Calu3 (cell line): ENCODE measurements at regions not wholly inside any gene's neighbourhood (a gene's known extent, or its start where the extent isn't known, plus 50 kb on each side); places are given as distances from the start of the nearest gene placed in this dataset.

ENCODE experiments used
- BruUV-seq: library from RNA; stranded (reverse); fragments of 400-500 nt; replicated peaks from 2 replicates; lab custom pipeline; 2021; lab: Mats Ljungman, UMichigan
- CTCF ChIA-PET: fragments of 300-600 bp; sonication (Branson Sonifier 250); formaldehyde crosslinking; loops from one replicate; lab custom pipeline; 2022; ENCODE audit warnings: antibody characterized with exemption; lab: Charles Lee
- DNase-seq: peaks from one replicate; pipeline ENCODE4 v3.0.0; 2022
- H3K27ac Mint-ChIP-seq: one replicate; pipeline ENCODE4 v1.8.0; 2022; ENCODE audit warnings: mixed read lengths; ENCODE audit not compliant: unreplicated experiment
- H3K27me3 Mint-ChIP-seq: one replicate; pipeline ENCODE4 v1.8.0; 2022; ENCODE audit warnings: mixed read lengths; ENCODE audit not compliant: unreplicated experiment
- H3K36me3 Mint-ChIP-seq: one replicate; pipeline ENCODE4 v1.8.0; 2022; ENCODE audit warnings: mild to moderate bottlenecking, moderate library complexity, mixed read lengths; ENCODE audit not compliant: insufficient read depth, unreplicated experiment
- H3K4me1 Mint-ChIP-seq: one replicate; pipeline ENCODE4 v1.8.0; 2022; ENCODE audit warnings: mild to moderate bottlenecking, low read depth, mixed read lengths; ENCODE audit not compliant: unreplicated experiment
- H3K4me3 Mint-ChIP-seq: one replicate; pipeline ENCODE4 v1.8.0; 2022; ENCODE audit warnings: mild to moderate bottlenecking, low read depth, moderate library complexity, mixed read lengths; ENCODE audit not compliant: unreplicated experiment
- H3K9me3 Mint-ChIP-seq: one replicate; pipeline ENCODE4 v1.8.0; 2022; ENCODE audit warnings: low read depth, mixed read lengths; ENCODE audit not compliant: unreplicated experiment
- intact Hi-C: fragments of 100-400 bp; cut with micrococcal nuclease; formaldehyde crosslinking; loops from one replicate; pipeline ENCODE4 v1.10.0; 2022; ENCODE audit not compliant: unreplicated experiment
- TF ChIP-seq, protein P1 (sequence below): fragments of 200-600 bp; IDR thresholded peaks from one replicate; pipeline ENCODE4 v1.8.0; 2022; ENCODE audit warnings: antibody characterized with exemption; ENCODE audit not compliant: unreplicated experiment

DNA sequence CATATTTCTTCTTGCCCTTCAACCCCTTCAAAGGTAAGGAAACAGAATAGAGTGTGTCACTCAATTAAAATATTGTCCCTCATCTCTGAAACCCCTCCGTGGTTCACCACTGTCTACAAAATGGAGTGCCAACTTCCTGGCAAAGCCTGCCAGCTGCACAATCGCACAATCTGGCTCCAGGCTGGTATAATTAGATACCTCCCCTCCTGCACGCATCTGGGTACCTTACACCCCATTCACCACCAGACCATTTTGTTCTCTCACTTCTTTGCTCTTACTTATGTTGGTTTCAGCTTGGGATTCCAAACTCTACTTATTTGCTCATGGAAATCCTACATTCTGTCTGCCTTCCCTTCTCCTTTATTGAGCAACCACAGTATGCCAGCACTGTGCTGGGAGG, 314.9 kb downstream of the NUAK1 start:
- Mint-ChIP-seq H3K4me1 (no peaks in the 10 kb centered on the region), H3K36me3 (no peaks in the 10 kb centered on the region), H3K9me3 (no peaks in the 10 kb centered on the region), H3K27ac (no peak overlapping the region), H3K4me3 (no peak overlapping the region), H3K27me3 (peaks cover 28% of the 10 kb centered on the region)
- CTCF ChIA-PET: no interaction called here
- TF ChIP-seq, protein P1, sequence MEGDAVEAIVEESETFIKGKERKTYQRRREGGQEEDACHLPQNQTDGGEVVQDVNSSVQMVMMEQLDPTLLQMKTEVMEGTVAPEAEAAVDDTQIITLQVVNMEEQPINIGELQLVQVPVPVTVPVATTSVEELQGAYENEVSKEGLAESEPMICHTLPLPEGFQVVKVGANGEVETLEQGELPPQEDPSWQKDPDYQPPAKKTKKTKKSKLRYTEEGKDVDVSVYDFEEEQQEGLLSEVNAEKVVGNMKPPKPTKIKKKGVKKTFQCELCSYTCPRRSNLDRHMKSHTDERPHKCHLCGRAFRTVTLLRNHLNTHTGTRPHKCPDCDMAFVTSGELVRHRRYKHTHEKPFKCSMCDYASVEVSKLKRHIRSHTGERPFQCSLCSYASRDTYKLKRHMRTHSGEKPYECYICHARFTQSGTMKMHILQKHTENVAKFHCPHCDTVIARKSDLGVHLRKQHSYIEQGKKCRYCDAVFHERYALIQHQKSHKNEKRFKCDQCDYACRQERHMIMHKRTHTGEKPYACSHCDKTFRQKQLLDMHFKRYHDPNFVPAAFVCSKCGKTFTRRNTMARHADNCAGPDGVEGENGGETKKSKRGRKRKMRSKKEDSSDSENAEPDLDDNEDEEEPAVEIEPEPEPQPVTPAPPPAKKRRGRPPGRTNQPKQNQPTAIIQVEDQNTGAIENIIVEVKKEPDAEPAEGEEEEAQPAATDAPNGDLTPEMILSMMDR: no peak
- DNase-seq: no peak
- intact Hi-C loops: no loop called here
- BruUV-seq: no TSS peak

DNA sequence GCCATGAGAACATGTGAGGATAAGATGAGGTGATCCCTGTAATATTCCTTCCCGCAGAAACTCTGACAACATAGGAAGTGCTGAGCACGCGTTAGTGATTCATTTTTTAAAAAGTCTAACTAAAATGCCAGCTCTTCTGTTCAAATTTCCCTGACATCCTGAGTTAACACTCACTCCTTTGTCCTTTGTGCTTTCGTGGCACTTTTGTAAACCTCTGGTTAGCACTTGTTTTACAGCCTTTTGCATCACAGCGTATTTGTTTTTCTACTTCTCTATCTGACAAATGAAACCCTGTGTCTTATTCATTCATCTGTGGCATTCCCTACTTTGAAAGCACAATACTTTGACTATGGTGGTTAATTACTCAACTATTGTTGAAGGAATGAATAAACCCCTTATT, 313.6 kb downstream of the NUAK1 start:
- TF ChIP-seq, protein P1: no peak
- Mint-ChIP-seq H3K4me3 (no peak overlapping the region), H3K27ac (no peak overlapping the region), H3K27me3 (peaks cover 28% of the 10 kb centered on the region), H3K4me1 (no peaks in the 10 kb centered on the region), H3K9me3 (no peaks in the 10 kb centered on the region), H3K36me3 (no peaks in the 10 kb centered on the region)
- BruUV-seq: no TSS peak
- CTCF ChIA-PET: interaction anchor here (1.2 kb wide), 1 partner anchor 25 kb away, joined by 3 read pairs; no protein-coding TSS in a partner anchor
- intact Hi-C loops: no loop called here
- no peak for DNase-seq

DNA sequence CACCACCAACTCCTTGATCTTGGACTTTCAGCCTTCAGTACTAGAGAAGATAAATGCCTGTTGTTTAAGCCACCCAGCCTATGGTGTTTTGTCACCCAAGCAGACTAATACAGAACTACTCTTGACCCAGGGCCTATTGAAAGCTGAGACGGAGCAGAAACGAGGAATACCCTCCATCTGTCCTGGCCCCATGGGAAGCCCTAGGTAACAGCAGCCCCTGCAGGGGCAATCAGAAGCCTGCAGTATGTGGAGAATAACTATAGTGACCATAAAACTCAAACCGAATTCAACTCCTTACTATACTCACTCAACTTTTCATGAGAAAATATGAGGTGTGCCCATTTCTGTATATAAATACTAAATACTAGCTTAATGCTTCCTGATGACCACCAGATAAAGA, 307.4 kb downstream of the NUAK1 start:
- no TSS peak for BruUV-seq
- Mint-ChIP-seq H3K27ac (no peak overlapping the region), H3K27me3 (peaks cover 23% of the 10 kb centered on the region), H3K36me3 (no peaks in the 10 kb centered on the region), H3K4me3 (no peak overlapping the region), H3K4me1 (no peaks in the 10 kb centered on the region), H3K9me3 (no peaks in the 10 kb centered on the region)
- DNase-seq: no peak
- intact Hi-C loops: no loop called here
- CTCF ChIA-PET: no interaction called here
- TF ChIP-seq, protein P1: no peak

DNA sequence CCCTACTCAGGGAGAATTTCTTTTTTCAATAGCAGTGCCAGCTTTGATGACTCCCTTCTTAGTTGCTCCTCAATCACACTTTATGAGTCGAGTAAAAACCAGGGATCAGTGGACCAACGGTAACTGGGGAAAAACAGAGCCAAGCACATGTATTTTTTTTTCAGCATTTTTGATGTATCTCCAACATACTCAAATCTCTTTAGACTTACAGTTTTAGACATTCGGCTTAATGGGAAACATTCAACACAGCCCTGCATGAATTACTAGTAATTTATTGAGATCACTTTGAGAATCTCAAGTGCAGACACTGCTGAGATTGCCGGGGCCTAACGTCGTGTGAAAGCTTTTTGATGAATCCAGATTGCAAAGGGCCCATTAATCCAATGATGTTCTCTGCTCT, 306.7 kb downstream of the NUAK1 start:
- no peak overlapping the region for H3K4me3 Mint-ChIP-seq
- TF ChIP-seq, protein P1: no peak
- H3K9me3 Mint-ChIP-seq: no peaks in the 10 kb centered on the region
- DNase-seq: no peak
- peaks cover 23% of the 10 kb centered on the region for H3K27me3 Mint-ChIP-seq
- no TSS peak for BruUV-seq
- no peak overlapping the region for H3K27ac Mint-ChIP-seq
- intact Hi-C loops: no loop called here
- CTCF ChIA-PET: no interaction called here
- H3K36me3 Mint-ChIP-seq: no peaks in the 10 kb centered on the region
- H3K4me1 Mint-ChIP-seq: no peaks in the 10 kb centered on the region

DNA sequence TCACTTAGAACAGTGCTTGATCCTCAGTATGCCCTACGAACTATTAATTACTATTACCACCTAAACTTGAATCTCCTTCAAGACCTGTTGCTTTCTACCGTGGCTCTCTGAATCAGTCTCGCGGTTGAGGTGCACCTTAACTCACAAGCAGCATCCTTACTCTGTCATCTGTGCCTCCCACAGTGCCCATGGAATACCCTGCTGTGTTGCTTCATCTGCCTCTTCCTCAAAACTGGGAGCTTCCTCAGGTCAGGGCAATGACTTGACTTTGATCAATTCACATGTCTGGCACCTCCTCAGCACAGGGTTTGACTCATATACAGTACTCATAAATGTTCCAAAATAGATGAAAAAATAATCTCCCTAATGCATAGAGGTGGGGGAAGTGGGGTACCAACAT, 305.9 kb downstream of the NUAK1 start:
- intact Hi-C loops: no loop called here
- Mint-ChIP-seq H3K27me3 (peaks cover 30% of the 10 kb centered on the region), H3K36me3 (no peaks in the 10 kb centered on the region), H3K4me1 (no peaks in the 10 kb centered on the region), H3K27ac (no peak overlapping the region), H3K4me3 (no peak overlapping the region), H3K9me3 (no peaks in the 10 kb centered on the region)
- DNase-seq: no peak
- CTCF ChIA-PET: no interaction called here
- BruUV-seq: no TSS peak
- TF ChIP-seq, protein P1: no peak
